Nephron (organoid): ENCODE measurements at regions not wholly inside any gene's neighbourhood (a gene's known extent, or its start where the extent isn't known, plus 50 kb on each side); places are given as distances from the start of the nearest gene placed in this dataset.
"Not testable (repeated sequence)": the region's sequence is repeated elsewhere in the genome, so short reads cannot be mapped to it uniquely, and the experiment has no call there.

Source experiments
- H3K27ac Mint-ChIP-seq, 3 experiments: 2 replicates each; pipeline ENCODE4 v1.8.0; 2020; ENCODE audit warnings: mixed read lengths in 3 of 3, mild to moderate bottlenecking in 2 of 3, moderate library complexity in 1 of 3
- H3K27me3 Mint-ChIP-seq: 2 replicates; pipeline ENCODE4 v1.8.0; 2021; ENCODE audit warnings: low read depth, mild to moderate bottlenecking, moderate library complexity, mixed read lengths
- H3K36me3 Mint-ChIP-seq: 2 replicates; pipeline ENCODE4 v1.8.0; 2020; ENCODE audit warnings: low read depth, mixed read lengths
- H3K4me1 Mint-ChIP-seq: 2 replicates; pipeline ENCODE4 v1.8.0; 2020; ENCODE audit warnings: mixed read lengths
- H3K4me3 Mint-ChIP-seq, 3 experiments: 2 replicates each; pipeline ENCODE4 v1.8.0; 2020; ENCODE audit warnings: mild to moderate bottlenecking in 3 of 3, mixed read lengths in 3 of 3, moderate library complexity in 2 of 3
- H3K9me3 Mint-ChIP-seq: 2 replicates; pipeline ENCODE4 v1.8.0; 2020; ENCODE audit warnings: mixed read lengths

GRCh38 chr5:177941386-177941785 is 54.7 kb downstream of the PROP1 start:
- not testable (repeated sequence) for H3K4me1 Mint-ChIP-seq

GRCh38 chr5:177939246-177940171 is 56.5 kb downstream of the PROP1 start:
- not testable (repeated sequence) for H3K4me1 Mint-ChIP-seq, H3K27me3 Mint-ChIP-seq, H3K36me3 Mint-ChIP-seq, H3K9me3 Mint-ChIP-seq
- peak overlapping the region; percentile 62 to 77 (median 64) for H3K4me3 Mint-ChIP-seq
- H3K27ac Mint-ChIP-seq: peak overlapping the region in 1 of 3 experiments; percentile 68

More at GRCh38 chr5:177941386-177941785, 54.7 kb downstream of the PROP1 start:
- H3K4me3 Mint-ChIP-seq, H3K9me3 Mint-ChIP-seq, H3K36me3 Mint-ChIP-seq, H3K27me3 Mint-ChIP-seq: not testable (repeated sequence)
- H3K27ac Mint-ChIP-seq: peak overlapping the region in 1 of 3 experiments; percentile 58

GRCh38 chr5:177938767-177939166 is 57.3 kb downstream of the PROP1 start:
- peak overlapping the region; percentile 67 to 91 (median 77) for H3K27ac Mint-ChIP-seq
- H3K4me3 Mint-ChIP-seq: peak overlapping the region in 2 of 3 experiments; percentile 44 to 47
- H3K4me1 Mint-ChIP-seq, H3K27me3 Mint-ChIP-seq, H3K9me3 Mint-ChIP-seq, H3K36me3 Mint-ChIP-seq: not testable (repeated sequence)

GRCh38 chr5:177934233-177934632 is 61.8 kb downstream of the PROP1 start:
- not testable (repeated sequence) for H3K4me1 Mint-ChIP-seq, H3K36me3 Mint-ChIP-seq, H3K27me3 Mint-ChIP-seq, H3K9me3 Mint-ChIP-seq, H3K27ac Mint-ChIP-seq, H3K4me3 Mint-ChIP-seq

GRCh38 chr5:177930269-177931022 is 65.6 kb downstream of the PROP1 start:
- peak overlapping the region in 1 of 3 experiments; percentile 35 for H3K4me3 Mint-ChIP-seq
- not testable (repeated sequence) for H3K4me1 Mint-ChIP-seq, H3K36me3 Mint-ChIP-seq, H3K9me3 Mint-ChIP-seq, H3K27me3 Mint-ChIP-seq
- H3K27ac Mint-ChIP-seq: peak overlapping the region in 1 of 3 experiments; percentile 67

GRCh38 chr5:177929618-177930017 is 66.4 kb downstream of the PROP1 start:
- H3K4me1 Mint-ChIP-seq, H3K36me3 Mint-ChIP-seq, H3K27me3 Mint-ChIP-seq, H3K27ac Mint-ChIP-seq, H3K4me3 Mint-ChIP-seq, H3K9me3 Mint-ChIP-seq: not testable (repeated sequence)

GRCh38 chr5:177927500-177927899 is 68.5 kb downstream of the PROP1 start:
- not testable (repeated sequence) for H3K4me1 Mint-ChIP-seq, H3K4me3 Mint-ChIP-seq, H3K9me3 Mint-ChIP-seq, H3K27ac Mint-ChIP-seq, H3K27me3 Mint-ChIP-seq, H3K36me3 Mint-ChIP-seq

GRCh38 chr5:177924577-177924976 is 71.5 kb downstream of the PROP1 start:
- not testable (repeated sequence) for H3K27me3 Mint-ChIP-seq, H3K9me3 Mint-ChIP-seq, H3K27ac Mint-ChIP-seq, H3K4me1 Mint-ChIP-seq, H3K4me3 Mint-ChIP-seq, H3K36me3 Mint-ChIP-seq

GRCh38 chr5:177923837-177924236 is 72.2 kb downstream of the PROP1 start:
- H3K27me3 Mint-ChIP-seq, H3K27ac Mint-ChIP-seq, H3K36me3 Mint-ChIP-seq, H3K4me3 Mint-ChIP-seq, H3K4me1 Mint-ChIP-seq, H3K9me3 Mint-ChIP-seq: not testable (repeated sequence)

- H3K4me3 Mint-ChIP-seq, H3K4me1 Mint-ChIP-seq, H3K36me3 Mint-ChIP-seq, H3K27me3 Mint-ChIP-seq, H3K9me3 Mint-ChIP-seq, H3K27ac Mint-ChIP-seq: not testable (repeated sequence)
Measured at GRCh38 chr5:177923189-177923588, 72.9 kb downstream of the PROP1 start.

- not testable (repeated sequence) for H3K4me3 Mint-ChIP-seq, H3K27me3 Mint-ChIP-seq
Measured at GRCh38 chr5:177909261-177909660, 86.8 kb downstream of the PROP1 start.

GRCh38 chr5:177902806-177903205 is 93.2 kb downstream of the PROP1 start:
- not testable (repeated sequence) for H3K4me1 Mint-ChIP-seq, H3K27me3 Mint-ChIP-seq, H3K4me3 Mint-ChIP-seq, H3K36me3 Mint-ChIP-seq, H3K27ac Mint-ChIP-seq, H3K9me3 Mint-ChIP-seq

More at GRCh38 chr5:177909261-177909660, 86.8 kb downstream of the PROP1 start:
- not testable (repeated sequence) for H3K9me3 Mint-ChIP-seq, H3K36me3 Mint-ChIP-seq, H3K27ac Mint-ChIP-seq, H3K4me1 Mint-ChIP-seq

GRCh38 chr5:177900066-177900465 is 96.0 kb downstream of the PROP1 start:
- not testable (repeated sequence) for H3K4me1 Mint-ChIP-seq, H3K4me3 Mint-ChIP-seq, H3K27ac Mint-ChIP-seq, H3K9me3 Mint-ChIP-seq, H3K27me3 Mint-ChIP-seq, H3K36me3 Mint-ChIP-seq

- H3K36me3 Mint-ChIP-seq, H3K4me3 Mint-ChIP-seq, H3K9me3 Mint-ChIP-seq, H3K27me3 Mint-ChIP-seq, H3K4me1 Mint-ChIP-seq, H3K27ac Mint-ChIP-seq: not testable (repeated sequence)
Measured at GRCh38 chr5:177894681-177895453, 101.2 kb downstream of the PROP1 start.

GRCh38 chr5:177892357-177892665 is 103.7 kb downstream of the PROP1 start:
- H3K4me1 Mint-ChIP-seq, H3K9me3 Mint-ChIP-seq, H3K4me3 Mint-ChIP-seq, H3K27ac Mint-ChIP-seq, H3K36me3 Mint-ChIP-seq, H3K27me3 Mint-ChIP-seq: not testable (repeated sequence)
